HL-60 (cell line): ENCODE measurements at regions not wholly inside any gene's neighbourhood (a gene's known extent, or its start where the extent isn't known, plus 50 kb on each side); places are given as distances from the start of the nearest gene placed in this dataset.

Experiments used
- DNase-seq, 2 experiments: peaks; one replicate each; pipeline ENCODE4 v3.0.0-alpha.2; 2010 to 2020; ENCODE audit warnings: low read depth in 1 of 2, low spot score in 1 of 2
- H3K27ac ChIP-seq: fragments of 250-450 bp; sonication (Bioruptor Pico); replicated peaks from 2 replicates; pipeline ENCODE4 v1.5.1; 2020; ENCODE audit warnings: mild to moderate bottlenecking, moderate library complexity
- H3K27me3 ChIP-seq: fragments of 250-450 bp; sonication (Bioruptor Pico); 2 replicates; pipeline ENCODE4 v1.5.1; 2021; ENCODE audit warnings: mild to moderate bottlenecking, moderate library complexity; ENCODE audit not compliant: insufficient read depth, poor library complexity, severe bottlenecking
- H3K4me3 ChIP-seq: replicated peaks from 2 replicates; pipeline ENCODE4 v1.5.1; 2011; ENCODE audit warnings: mild to moderate bottlenecking, control low read depth, low read length; ENCODE audit not compliant: insufficient read depth
- GABPA ChIP-seq: IDR thresholded peaks from 2 replicates; pipeline ENCODE4 v1.6.1; 2012; ENCODE audit warnings: low read depth
- POLR2AphosphoS5 ChIP-seq: IDR thresholded peaks from 2 replicates; pipeline ENCODE4 v1.6.1; 2012; ENCODE audit warnings: low read depth
- SPI1 ChIP-seq: IDR thresholded peaks from 2 replicates; pipeline ENCODE4 v1.6.1; 2012; ENCODE audit warnings: low read depth, mild to moderate bottlenecking, borderline replicate concordance
- TF ChIP-seq, protein P1 (sequence below): IDR thresholded peaks from 2 replicates; pipeline ENCODE4 v1.6.1; 2012; ENCODE audit warnings: low read depth; ENCODE audit not compliant: insufficient replicate concordance
- TF ChIP-seq, protein P2 (sequence below): IDR thresholded peaks from one replicate; pipeline ENCODE4 v1.5.1; 2011; ENCODE audit warnings: low read length, control low read depth, inconsistent platforms; ENCODE audit not compliant: insufficient read depth

GRCh38 chr6:27624694-27625262 is 151.9 kb upstream of the ZNF184 start:
- Histone ChIP-seq H3K27ac (no peak overlapping the region), H3K4me3 (no peak overlapping the region), H3K27me3 (no peaks in the 10 kb centered on the region)
- DNase-seq, result no peak
- no peak for TF ChIP-seq POLR2AphosphoS5
- TF ChIP-seq, protein P1, sequence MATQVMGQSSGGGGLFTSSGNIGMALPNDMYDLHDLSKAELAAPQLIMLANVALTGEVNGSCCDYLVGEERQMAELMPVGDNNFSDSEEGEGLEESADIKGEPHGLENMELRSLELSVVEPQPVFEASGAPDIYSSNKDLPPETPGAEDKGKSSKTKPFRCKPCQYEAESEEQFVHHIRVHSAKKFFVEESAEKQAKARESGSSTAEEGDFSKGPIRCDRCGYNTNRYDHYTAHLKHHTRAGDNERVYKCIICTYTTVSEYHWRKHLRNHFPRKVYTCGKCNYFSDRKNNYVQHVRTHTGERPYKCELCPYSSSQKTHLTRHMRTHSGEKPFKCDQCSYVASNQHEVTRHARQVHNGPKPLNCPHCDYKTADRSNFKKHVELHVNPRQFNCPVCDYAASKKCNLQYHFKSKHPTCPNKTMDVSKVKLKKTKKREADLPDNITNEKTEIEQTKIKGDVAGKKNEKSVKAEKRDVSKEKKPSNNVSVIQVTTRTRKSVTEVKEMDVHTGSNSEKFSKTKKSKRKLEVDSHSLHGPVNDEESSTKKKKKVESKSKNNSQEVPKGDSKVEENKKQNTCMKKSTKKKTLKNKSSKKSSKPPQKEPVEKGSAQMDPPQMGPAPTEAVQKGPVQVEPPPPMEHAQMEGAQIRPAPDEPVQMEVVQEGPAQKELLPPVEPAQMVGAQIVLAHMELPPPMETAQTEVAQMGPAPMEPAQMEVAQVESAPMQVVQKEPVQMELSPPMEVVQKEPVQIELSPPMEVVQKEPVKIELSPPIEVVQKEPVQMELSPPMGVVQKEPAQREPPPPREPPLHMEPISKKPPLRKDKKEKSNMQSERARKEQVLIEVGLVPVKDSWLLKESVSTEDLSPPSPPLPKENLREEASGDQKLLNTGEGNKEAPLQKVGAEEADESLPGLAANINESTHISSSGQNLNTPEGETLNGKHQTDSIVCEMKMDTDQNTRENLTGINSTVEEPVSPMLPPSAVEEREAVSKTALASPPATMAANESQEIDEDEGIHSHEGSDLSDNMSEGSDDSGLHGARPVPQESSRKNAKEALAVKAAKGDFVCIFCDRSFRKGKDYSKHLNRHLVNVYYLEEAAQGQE, result no peak
- no peak for TF ChIP-seq GABPA
- no peak for TF ChIP-seq SPI1
- TF ChIP-seq, protein P2, sequence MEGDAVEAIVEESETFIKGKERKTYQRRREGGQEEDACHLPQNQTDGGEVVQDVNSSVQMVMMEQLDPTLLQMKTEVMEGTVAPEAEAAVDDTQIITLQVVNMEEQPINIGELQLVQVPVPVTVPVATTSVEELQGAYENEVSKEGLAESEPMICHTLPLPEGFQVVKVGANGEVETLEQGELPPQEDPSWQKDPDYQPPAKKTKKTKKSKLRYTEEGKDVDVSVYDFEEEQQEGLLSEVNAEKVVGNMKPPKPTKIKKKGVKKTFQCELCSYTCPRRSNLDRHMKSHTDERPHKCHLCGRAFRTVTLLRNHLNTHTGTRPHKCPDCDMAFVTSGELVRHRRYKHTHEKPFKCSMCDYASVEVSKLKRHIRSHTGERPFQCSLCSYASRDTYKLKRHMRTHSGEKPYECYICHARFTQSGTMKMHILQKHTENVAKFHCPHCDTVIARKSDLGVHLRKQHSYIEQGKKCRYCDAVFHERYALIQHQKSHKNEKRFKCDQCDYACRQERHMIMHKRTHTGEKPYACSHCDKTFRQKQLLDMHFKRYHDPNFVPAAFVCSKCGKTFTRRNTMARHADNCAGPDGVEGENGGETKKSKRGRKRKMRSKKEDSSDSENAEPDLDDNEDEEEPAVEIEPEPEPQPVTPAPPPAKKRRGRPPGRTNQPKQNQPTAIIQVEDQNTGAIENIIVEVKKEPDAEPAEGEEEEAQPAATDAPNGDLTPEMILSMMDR, result no peak

DNA sequence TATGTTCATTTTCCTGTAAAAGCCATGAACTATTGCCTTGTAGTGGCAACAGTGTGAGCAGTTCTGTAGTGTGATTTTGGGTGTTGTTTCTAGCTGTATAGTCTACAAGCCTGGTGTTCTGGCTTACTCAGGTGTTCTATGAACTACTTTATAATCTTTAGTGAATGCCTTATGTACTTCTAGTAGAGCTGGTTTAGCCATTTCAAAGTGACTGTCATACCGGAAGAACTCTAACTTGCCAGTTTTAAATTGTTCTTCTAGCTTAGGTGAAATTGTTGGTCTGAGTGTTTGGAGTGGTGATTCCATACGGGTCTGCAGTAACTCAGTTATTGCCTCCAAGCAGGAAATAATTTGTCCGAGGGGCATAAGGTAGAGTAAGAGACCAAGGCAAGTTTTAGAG is 150.2 kb upstream of the ZNF184 start:
- Histone ChIP-seq H3K27me3 (no peaks in the 10 kb centered on the region), H3K4me3 (no peak overlapping the region), H3K27ac (no peak overlapping the region)
- DNase-seq, result no peak
- TF ChIP-seq GABPA (no peak), SPI1 (no peak), POLR2AphosphoS5 (no peak)
- TF ChIP-seq, protein P1, result no peak
- TF ChIP-seq, protein P2, result no peak

DNA sequence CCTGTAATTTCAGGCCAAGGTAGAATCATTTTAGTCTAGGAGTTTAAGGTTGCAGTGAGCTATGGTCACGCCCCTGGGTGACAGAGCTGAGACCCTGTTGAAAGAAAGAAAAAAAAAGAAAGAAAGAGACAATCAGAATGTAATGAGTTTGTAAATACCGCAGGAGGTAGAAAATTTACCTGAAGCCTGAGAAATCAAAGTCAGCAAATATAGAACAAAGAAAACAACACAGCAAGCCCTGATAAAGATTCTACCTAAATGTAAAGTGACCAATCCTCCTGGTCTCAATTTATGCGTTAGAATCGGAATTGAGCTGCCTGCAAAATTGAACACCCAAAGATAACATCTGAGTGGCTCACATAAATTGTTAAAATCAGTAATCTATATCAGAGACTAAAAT is 146.5 kb upstream of the ZNF184 start:
- TF ChIP-seq, protein P1, result no peak
- TF ChIP-seq SPI1, result no peak
- TF ChIP-seq, protein P2, result no peak
- no peak for TF ChIP-seq GABPA
- no peak overlapping the region for H3K4me3 ChIP-seq
- no peaks in the 10 kb centered on the region for H3K27me3 ChIP-seq
- H3K27ac ChIP-seq, result no peak overlapping the region
- DNase-seq, result no peak
